Fibroblast of skin of back (primary cell): ENCODE measurements at regions not wholly inside any gene's neighbourhood (a gene's known extent, or its start where the extent isn't known, plus 50 kb on each side); places are given as distances from the start of the nearest gene placed in this dataset.

Source experiments
- DNase-seq: peaks from one replicate; pipeline ENCODE4 v3.0.0-alpha.2; 2013

- DNase-seq, result no peak
Measured at GRCh38 chr18:7358989-7359726, 128.3 kb downstream of the LRRC30 start.

GRCh38 chr18:7360606-7361170 lies 129.8 kb downstream of the LRRC30 start:
- no peak for DNase-seq

- DNase-seq, result no peak
Measured at GRCh38 chr18:7363338-7363737, 132.4 kb downstream of the LRRC30 start.

- no peak for DNase-seq
Measured at GRCh38 chr18:7366597-7366996, 135.7 kb downstream of the LRRC30 start.

DNA sequence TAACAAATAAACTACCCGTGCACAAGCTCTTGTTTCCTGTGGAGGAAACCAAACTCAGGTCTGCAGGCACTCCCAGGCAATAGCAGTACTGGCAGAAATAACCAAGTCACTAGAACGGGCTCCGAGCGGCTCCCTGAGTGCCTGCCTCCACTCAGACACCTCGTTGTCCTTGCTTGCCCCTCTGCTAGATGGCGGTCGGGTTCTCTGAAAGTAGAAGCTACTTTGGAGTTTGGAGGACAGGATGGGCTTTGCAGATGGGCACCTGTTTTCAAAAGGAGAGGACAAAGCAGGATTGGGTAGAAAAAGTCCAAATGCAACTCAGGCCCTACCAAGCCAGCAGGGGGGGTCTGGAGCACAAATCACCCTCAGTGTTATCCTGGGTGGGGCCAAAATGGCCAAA lies 136.4 kb downstream of the LRRC30 start:
- DNase-seq, result no peak

GRCh38 chr18:7369006-7369405 lies 138.1 kb downstream of the LRRC30 start:
- no peak for DNase-seq

DNA sequence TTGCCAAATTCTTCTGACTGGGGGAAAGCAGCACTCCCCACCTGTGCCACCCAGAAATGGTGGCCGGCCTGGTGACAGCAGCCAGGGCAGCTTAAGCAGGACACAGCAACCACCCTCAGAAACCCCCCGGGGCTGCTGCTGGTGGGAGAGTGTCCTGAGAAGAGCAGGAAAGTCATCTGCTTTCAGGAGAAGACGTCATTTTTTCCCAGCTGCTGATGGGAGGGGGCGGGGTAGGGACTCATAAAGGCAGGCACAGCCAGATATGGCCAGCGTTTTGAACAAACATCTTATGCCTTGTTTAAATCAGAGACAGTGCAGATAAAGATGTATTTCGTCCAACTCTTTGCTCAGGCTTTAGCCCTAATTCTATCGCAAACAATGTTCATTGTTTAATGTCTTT lies 139.5 kb downstream of the LRRC30 start:
- no peak for DNase-seq

DNA sequence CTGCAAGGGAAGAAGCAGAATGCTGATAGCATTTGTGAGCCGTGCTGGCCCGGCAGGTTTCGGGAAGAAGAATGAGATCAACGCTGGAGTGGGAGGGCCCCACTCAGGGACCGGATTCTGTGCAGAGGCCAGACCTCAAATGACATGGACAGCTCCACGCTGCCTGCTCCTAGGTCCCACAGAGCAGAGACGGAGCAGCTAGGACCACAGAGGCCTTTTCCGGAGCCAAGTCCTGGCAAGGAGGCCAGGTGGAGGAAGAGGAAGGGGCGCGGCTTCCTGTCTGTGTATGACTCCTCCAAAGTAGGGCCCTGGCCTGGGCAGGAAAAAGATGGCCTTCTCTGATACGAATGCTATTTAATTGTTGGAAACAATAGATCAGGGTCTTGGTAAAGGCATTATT lies 139.9 kb downstream of the LRRC30 start:
- DNase-seq, result no peak

DNA sequence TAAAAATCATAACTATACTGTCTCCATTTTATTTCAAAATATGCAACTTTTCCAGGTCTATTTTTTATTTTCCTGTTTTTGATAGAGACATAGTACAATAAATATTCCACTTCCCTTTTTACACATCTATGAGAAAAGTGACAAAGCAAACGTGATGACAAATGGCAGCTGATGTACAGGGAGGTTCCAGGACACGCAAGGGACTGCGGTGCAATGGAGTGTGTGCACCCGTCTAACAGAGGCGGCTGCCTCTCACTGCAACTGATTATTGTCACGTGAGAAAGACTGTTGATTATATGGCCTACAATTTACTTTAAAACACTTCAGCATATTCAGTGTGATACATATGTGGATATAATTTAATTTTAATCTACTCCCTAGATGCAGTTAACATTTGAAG lies 142.6 kb downstream of the LRRC30 start:
- no peak for DNase-seq

GRCh38 chr18:7381307-7381706 lies 150.4 kb downstream of the LRRC30 start:
- DNase-seq, result no peak

GRCh38 chr18:7382328-7383001 lies 151.6 kb downstream of the LRRC30 start:
- DNase-seq, result no peak

- no peak for DNase-seq
Measured at GRCh38 chr18:7383002-7383980, 152.4 kb downstream of the LRRC30 start.

GRCh38 chr18:7388741-7389140 lies 157.9 kb downstream of the LRRC30 start:
- no peak for DNase-seq

GRCh38 chr18:7390731-7391492 lies 160.0 kb downstream of the LRRC30 start:
- no peak for DNase-seq

DNA sequence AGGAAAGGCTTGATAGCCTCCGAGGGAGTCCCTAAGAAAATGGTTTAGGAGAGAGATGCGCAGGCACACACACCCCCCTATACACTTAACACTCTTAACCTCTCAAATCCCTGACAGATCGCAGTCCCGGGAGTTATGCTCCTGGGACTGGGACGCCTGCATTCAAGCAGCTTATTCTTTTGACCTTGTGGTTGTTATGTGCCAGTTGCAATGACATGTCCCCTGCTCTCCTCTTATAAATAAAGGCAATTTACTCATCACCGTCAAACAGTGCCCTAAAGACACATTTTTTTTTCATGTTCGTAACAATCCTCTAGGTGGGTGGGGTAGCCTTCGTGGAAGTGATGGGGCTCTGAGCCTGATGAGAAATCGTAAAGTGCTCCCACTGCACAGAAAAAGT lies 162.2 kb downstream of the LRRC30 start:
- no peak for DNase-seq

GRCh38 chr18:7394050-7394659 lies 163.3 kb downstream of the LRRC30 start:
- no peak for DNase-seq

DNA sequence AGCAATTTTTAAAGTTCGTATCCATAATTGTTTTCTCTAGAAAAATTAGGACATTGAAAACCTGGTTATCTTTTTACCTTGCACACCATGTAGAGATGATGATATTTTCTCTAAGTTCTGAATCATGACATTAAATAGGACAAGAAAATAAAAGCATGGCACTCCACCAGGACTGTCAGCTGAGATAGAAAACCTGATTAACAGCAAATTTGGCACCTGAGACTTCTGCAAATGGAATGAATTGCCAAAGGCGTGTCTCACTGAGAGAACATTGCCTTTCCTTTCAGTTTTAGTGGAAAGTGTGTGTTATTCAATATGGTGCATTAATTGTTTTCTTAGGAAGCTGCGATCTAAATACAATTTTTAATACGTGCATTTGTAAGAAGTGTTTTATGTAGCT lies 164.7 kb downstream of the LRRC30 start:
- no peak for DNase-seq

DNA sequence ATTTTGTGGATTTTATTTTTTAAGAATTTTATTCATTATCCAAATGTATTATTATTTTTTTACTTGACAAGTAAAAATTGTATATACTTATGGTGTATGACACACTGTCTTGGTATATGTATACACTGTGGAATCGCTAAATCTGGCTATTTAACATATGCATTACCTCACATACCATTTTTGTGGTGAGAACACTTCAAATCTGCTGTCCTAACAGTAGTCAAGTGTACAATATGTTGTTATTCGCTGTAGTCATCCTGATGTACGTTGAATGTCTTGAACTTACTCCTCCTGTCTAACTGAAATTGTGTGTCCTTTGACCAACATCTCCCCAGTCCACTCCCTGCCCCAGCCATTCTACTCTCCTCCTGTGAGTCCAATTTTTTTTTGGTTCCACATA lies 153.2 kb upstream of the PTPRM start:
- no peak for DNase-seq

- DNase-seq, result no peak
Measured at GRCh38 chr18:7414459-7414858, 152.7 kb upstream of the PTPRM start.

- DNase-seq, result no peak
Measured at GRCh38 chr18:7415081-7415894, 151.8 kb upstream of the PTPRM start.

GRCh38 chr18:7417727-7418126 lies 149.4 kb upstream of the PTPRM start:
- peak; percentile 79 for DNase-seq
